Astrocyte (in vitro differentiated cells and primary cell): ENCODE measurements at regions not wholly inside any gene's neighbourhood (a gene's known extent, or its start where the extent isn't known, plus 50 kb on each side); places are given as distances from the start of the nearest gene placed in this dataset.

Experiments
- CTCF ChIP-seq: IDR thresholded peaks from 2 replicates; pipeline ENCODE4 v1.5.1; 2011; ENCODE audit warnings: low read depth, mild to moderate bottlenecking, inconsistent platforms, low read length, moderate library complexity; ENCODE audit not compliant: insufficient read depth
- EZH2 ChIP-seq: IDR thresholded peaks from 2 replicates; pipeline ENCODE4 v1.6.1; 2012; ENCODE audit warnings: mild to moderate bottlenecking, low read length, inconsistent platforms; ENCODE audit not compliant: insufficient read depth

GRCh38 chr16:17685447-17685846, 214.7 kb upstream of the XYLT1 start:
- no peak for TF ChIP-seq CTCF
- TF ChIP-seq EZH2 = no peak
